HEK293 (cell line): ENCODE measurements at regions not wholly inside any gene's neighbourhood (a gene's known extent, or its start where the extent isn't known, plus 50 kb on each side); places are given as distances from the start of the nearest gene placed in this dataset.

Experiments
- CTCF ChIA-PET: fragments of 350-600 bp; formaldehyde crosslinking; extraction: SDS; loops from one replicate; lab custom pipeline; 2021; ENCODE audit warnings: antibody characterized with exemption; lab: Yijun Ruan, JAX
- POLR2A ChIA-PET: fragments of 300-600 bp; formaldehyde crosslinking; extraction: SDS; loops from one replicate; lab custom pipeline; 2020; ENCODE audit warnings: antibody characterized with exemption, inconsistent platforms; lab: Yijun Ruan, JAX
- H3K27ac ChIP-seq: fragments of 200-500 bp; sonication (Bioruptor generic); 2 replicates; pipeline ENCODE4 v1.5.1; 2014; ENCODE audit warnings: low read depth, low read length, control low read depth, inconsistent platforms; ENCODE audit errors: extremely low read depth
- H3K36me3 ChIP-seq, 2 experiments: fragments of 200-500 bp in 1 of 2; sonication (Bioruptor generic) in 1 of 2; 1 replicate in 1 of 2; 2 replicates in 1 of 2; pipeline ENCODE4 v1.5.1; 2014 to 2017; ENCODE audit warnings: inconsistent platforms in 2 of 2, low read length in 2 of 2; ENCODE audit not compliant: control insufficient read depth in 2 of 2, insufficient read depth in 1 of 2
- H3K4me1 ChIP-seq: fragments of 200-500 bp; sonication (Bioruptor generic); 2 replicates; pipeline ENCODE4 v1.5.1; 2014; ENCODE audit warnings: mild to moderate bottlenecking, low read length, inconsistent platforms; ENCODE audit not compliant: control insufficient read depth, insufficient read depth
- H3K4me3 ChIP-seq: 2 replicates; pipeline ENCODE4 v1.5.1; 2011; ENCODE audit warnings: low read depth, mild to moderate bottlenecking, control low read depth, low read length, moderate library complexity
- H3K9me3 ChIP-seq: fragments of 200-500 bp; sonication (Bioruptor generic); 2 replicates; pipeline ENCODE4 v1.5.1; 2014; ENCODE audit warnings: low read depth, low read length, inconsistent platforms; ENCODE audit not compliant: control insufficient read depth, insufficient read depth
- BCL11B ChIP-seq: fragments of 450-650 bp; formaldehyde crosslinking; IDR thresholded peaks from 2 replicates; pipeline ENCODE4 v1.5.1; 2016; ENCODE audit warnings: low read depth, missing biosample characterization, missing genetic modification characterization
- KLF16 ChIP-seq: fragments of 450-650 bp; formaldehyde crosslinking; IDR thresholded peaks from 2 replicates; pipeline ENCODE4 v1.5.1; 2017; ENCODE audit warnings: missing biosample characterization, missing genetic modification characterization
- KLF8 ChIP-seq: fragments of 450-650 bp; formaldehyde crosslinking; IDR thresholded peaks from 2 replicates; pipeline ENCODE4 v1.5.1; 2016; ENCODE audit warnings: missing biosample characterization, missing genetic modification characterization
- KLF9 ChIP-seq: fragments of 450-650 bp; formaldehyde crosslinking; IDR thresholded peaks from 2 replicates; pipeline ENCODE4 v1.5.1; 2016; ENCODE audit warnings: missing biosample characterization, missing genetic modification characterization, low read depth
- OSR2 ChIP-seq: fragments of 450-650 bp; formaldehyde crosslinking; IDR thresholded peaks from 2 replicates; pipeline ENCODE4 v1.5.1; 2016; ENCODE audit warnings: missing biosample characterization, missing genetic modification characterization
- PBX3 ChIP-seq: sonication (generic); formaldehyde crosslinking; IDR thresholded peaks from 2 replicates; pipeline ENCODE4 v1.8.1; 2022; ENCODE audit warnings: mild to moderate bottlenecking, moderate library complexity, missing genetic modification reagents
- SP3 ChIP-seq: fragments of 450-650 bp; formaldehyde crosslinking; IDR thresholded peaks from 2 replicates; pipeline ENCODE4 v1.5.1; 2016; ENCODE audit warnings: missing biosample characterization, missing genetic modification characterization
- SP7 ChIP-seq: fragments of 450-650 bp; formaldehyde crosslinking; IDR thresholded peaks from 2 replicates; pipeline ENCODE4 v1.5.1; 2016; ENCODE audit warnings: missing biosample characterization, missing genetic modification characterization
- ZBTB44 ChIP-seq: fragments of 450-650 bp; IDR thresholded peaks from 2 replicates; pipeline ENCODE4 v1.5.1; 2018; ENCODE audit warnings: missing biosample characterization, mild to moderate bottlenecking, missing genetic modification characterization
- ZNF140 ChIP-seq: fragments of 450-650 bp; formaldehyde crosslinking; IDR thresholded peaks from 2 replicates; pipeline ENCODE4 v1.5.1; 2016; ENCODE audit warnings: missing biosample characterization, missing genetic modification characterization
- ZNF157 ChIP-seq: fragments of 450-650 bp; formaldehyde crosslinking; IDR thresholded peaks from 2 replicates; pipeline ENCODE4 v1.5.1; 2016; ENCODE audit warnings: missing biosample characterization, missing genetic modification characterization
- ZNF184 ChIP-seq: fragments of 450-650 bp; IDR thresholded peaks from 2 replicates; pipeline ENCODE4 v1.5.1; 2018; ENCODE audit warnings: missing biosample characterization, mild to moderate bottlenecking, missing genetic modification characterization
- ZNF2 ChIP-seq: fragments of 450-650 bp; formaldehyde crosslinking; IDR thresholded peaks from 2 replicates; pipeline ENCODE4 v1.5.1; 2016; ENCODE audit warnings: missing biosample characterization, missing genetic modification characterization
- ZNF221 ChIP-seq: fragments of 450-650 bp; formaldehyde crosslinking; IDR thresholded peaks from 2 replicates; pipeline ENCODE4 v1.5.1; 2017; ENCODE audit warnings: missing biosample characterization, missing genetic modification characterization, borderline replicate concordance
- ZNF223 ChIP-seq: fragments of 450-650 bp; formaldehyde crosslinking; IDR thresholded peaks from 2 replicates; pipeline ENCODE4 v1.5.1; 2016; ENCODE audit warnings: missing biosample characterization, missing genetic modification characterization
- ZNF37A ChIP-seq: fragments of 450-650 bp; IDR thresholded peaks from 2 replicates; pipeline ENCODE4 v1.5.1; 2018; ENCODE audit warnings: missing biosample characterization, missing genetic modification characterization
- ZNF394 ChIP-seq: fragments of 450-650 bp; formaldehyde crosslinking; IDR thresholded peaks from 2 replicates; pipeline ENCODE4 v1.5.1; 2016; ENCODE audit warnings: missing biosample characterization, missing genetic modification characterization, mild to moderate bottlenecking, moderate library complexity, borderline replicate concordance
- ZNF398 ChIP-seq: fragments of 450-650 bp; formaldehyde crosslinking; IDR thresholded peaks from 2 replicates; pipeline ENCODE4 v1.5.1; 2017; ENCODE audit warnings: missing biosample characterization, missing genetic modification characterization
- ZNF404 ChIP-seq: fragments of 450-650 bp; formaldehyde crosslinking; IDR thresholded peaks from 2 replicates; pipeline ENCODE4 v1.5.1; 2017; ENCODE audit warnings: missing biosample characterization, missing genetic modification characterization
- ZNF416 ChIP-seq: fragments of 450-650 bp; formaldehyde crosslinking; IDR thresholded peaks from 2 replicates; pipeline ENCODE4 v1.5.1; 2016; ENCODE audit warnings: missing biosample characterization, missing genetic modification characterization
- ZNF423 ChIP-seq: fragments of 450-650 bp; formaldehyde crosslinking; IDR thresholded peaks from 2 replicates; pipeline ENCODE4 v1.5.1; 2016; ENCODE audit warnings: missing biosample characterization, missing genetic modification characterization
- ZNF488 ChIP-seq: fragments of 450-650 bp; formaldehyde crosslinking; IDR thresholded peaks from 2 replicates; pipeline ENCODE4 v1.5.1; 2016; ENCODE audit warnings: missing biosample characterization, missing genetic modification characterization
- ZNF548 ChIP-seq: fragments of 450-650 bp; formaldehyde crosslinking; IDR thresholded peaks from 2 replicates; pipeline ENCODE4 v1.5.1; 2016; ENCODE audit warnings: missing biosample characterization, missing genetic modification characterization
- ZNF561 ChIP-seq: fragments of 450-650 bp; IDR thresholded peaks from 2 replicates; pipeline ENCODE4 v1.5.1; 2018; ENCODE audit warnings: missing biosample characterization, missing genetic modification characterization, borderline replicate concordance
- ZNF571 ChIP-seq: fragments of 450-650 bp; formaldehyde crosslinking; IDR thresholded peaks from 2 replicates; pipeline ENCODE4 v1.5.0; 2017; ENCODE audit warnings: missing biosample characterization, missing genetic modification characterization
- ZNF654 ChIP-seq: fragments of 450-650 bp; formaldehyde crosslinking; IDR thresholded peaks from 2 replicates; pipeline ENCODE4 v1.5.1; 2016; ENCODE audit warnings: low read depth, missing biosample characterization, missing genetic modification characterization
- ZNF664 ChIP-seq: fragments of 450-650 bp; formaldehyde crosslinking; IDR thresholded peaks from 2 replicates; pipeline ENCODE4 v1.5.1; 2016; ENCODE audit warnings: missing biosample characterization, missing genetic modification characterization
- ZNF704 ChIP-seq: fragments of 450-650 bp; formaldehyde crosslinking; IDR thresholded peaks from 2 replicates; pipeline ENCODE4 v1.5.1; 2016; ENCODE audit warnings: missing biosample characterization, missing genetic modification characterization
- ZNF768 ChIP-seq: fragments of 450-650 bp; formaldehyde crosslinking; IDR thresholded peaks from 2 replicates; pipeline ENCODE4 v1.5.1; 2018; ENCODE audit warnings: missing biosample characterization, mild to moderate bottlenecking, missing genetic modification characterization

GRCh38 chr15:98398056-98398455 lies 250.3 kb upstream of the IGF1R start:
- POLR2A ChIA-PET = no interaction called here
- TF ChIP-seq ZNF157 (tag by site-specific recombination) = no peak
- TF ChIP-seq OSR2 (tag by site-specific recombination) = no peak
- TF ChIP-seq ZNF2 = no peak
- no peak for TF ChIP-seq ZNF664 (tag by site-specific recombination)
- no peak for TF ChIP-seq BCL11B (tag by site-specific recombination)
- no peak for TF ChIP-seq ZNF416 (tag by site-specific recombination)
- no peak for TF ChIP-seq ZNF37A (tag by site-specific recombination)
- TF ChIP-seq ZNF768 (tag by site-specific recombination) = no peak
- TF ChIP-seq SP7 (tag by site-specific recombination) = no peak
- TF ChIP-seq KLF9 (tag by site-specific recombination) = no peak
- TF ChIP-seq ZNF423 (tag by site-specific recombination) = no peak
- no peak for TF ChIP-seq ZNF654 (tag by site-specific recombination)
- CTCF ChIA-PET = no interaction called here
- H3K27ac ChIP-seq = no peak overlapping the region
- no peak overlapping the region for H3K4me3 ChIP-seq
- no peaks in the 10 kb centered on the region for H3K9me3 ChIP-seq
- H3K4me1 ChIP-seq = no peaks in the 10 kb centered on the region
- no peaks in the 10 kb centered on the region for H3K36me3 ChIP-seq

GRCh38 chr15:98398886-98399285 lies 249.5 kb upstream of the IGF1R start:
- Histone ChIP-seq H3K27ac (no peak overlapping the region), H3K36me3 (no peaks in the 10 kb centered on the region), H3K4me3 (no peak overlapping the region), H3K4me1 (no peaks in the 10 kb centered on the region), H3K9me3 (no peaks in the 10 kb centered on the region)
- TF ChIP-seq SP3 = no peak
- no peak for TF ChIP-seq ZNF488
- TF ChIP-seq KLF8 (tag by site-specific recombination) = no peak
- TF ChIP-seq ZNF221 (tag by site-specific recombination) = no peak
- TF ChIP-seq ZNF704 (tag by site-specific recombination) = no peak
- no peak for TF ChIP-seq ZNF140
- no peak for TF ChIP-seq ZNF394 (tag by site-specific recombination)
- TF ChIP-seq ZNF404 (tag by site-specific recombination) = no peak
- TF ChIP-seq ZBTB44 (tag by site-specific recombination) = no peak
- TF ChIP-seq KLF16 (tag by site-specific recombination) = no peak
- TF ChIP-seq ZNF561 = no peak
- TF ChIP-seq ZNF398 (tag by site-specific recombination) = no peak
- TF ChIP-seq ZNF223 (tag by site-specific recombination) = no peak
- TF ChIP-seq PBX3 (CRISPR knock-in tag) = no peak
- no peak for TF ChIP-seq ZNF548 (tag by site-specific recombination)
- no peak for TF ChIP-seq ZNF184 (tag by site-specific recombination)
- no peak for TF ChIP-seq ZNF571 (tag by site-specific recombination)
- CTCF ChIA-PET = interaction anchor here (0.6 to 0.8 kb wide), 2 partner anchors 22 to 30 kb away, joined by 3 to 5 read pairs; no protein-coding TSS in a partner anchor
- POLR2A ChIA-PET = no interaction called here
